HEK293T (cell line): ENCODE measurements at regions not wholly inside any gene's neighbourhood (a gene's known extent, or its start where the extent isn't known, plus 50 kb on each side); places are given as distances from the start of the nearest gene placed in this dataset.

Source experiments
- CTCF ChIA-PET: fragments of 350-600 bp; formaldehyde crosslinking; extraction: SDS; loops from one replicate; lab custom pipeline; 2021; ENCODE audit warnings: antibody characterized with exemption, inconsistent platforms; lab: Yijun Ruan, JAX
- POLR2A ChIA-PET: fragments of 350-600 bp; formaldehyde crosslinking; extraction: SDS; loops from one replicate; lab custom pipeline; 2020; ENCODE audit warnings: antibody characterized with exemption, inconsistent platforms; lab: Yijun Ruan, JAX
- DNase-seq: peaks from one replicate; pipeline ENCODE4 v3.0.0; 2012; ENCODE audit warnings: mixed read lengths; ENCODE audit errors: extremely low spot score
- ARNT ChIP-seq: fragments of 450-650 bp; IDR thresholded peaks from 2 replicates; pipeline ENCODE4 v1.6.1; 2017; ENCODE audit warnings: mild to moderate bottlenecking
- BHLHE40 ChIP-seq: fragments of 450-650 bp; IDR thresholded peaks from 2 replicates; pipeline ENCODE4 v1.6.1; 2016; ENCODE audit warnings: mild to moderate bottlenecking, moderate library complexity, borderline replicate concordance
- CTBP1 ChIP-seq: fragments of 450-650 bp; IDR thresholded peaks from 2 replicates; pipeline ENCODE4 v1.6.1; 2016; ENCODE audit warnings: borderline replicate concordance
- ELF4 ChIP-seq: fragments of 450-650 bp; IDR thresholded peaks from 2 replicates; pipeline ENCODE4 v1.6.1; 2017; ENCODE audit warnings: antibody characterized with exemption
- FOXA1 ChIP-seq: fragments of 450-650 bp; IDR thresholded peaks from 2 replicates; pipeline ENCODE4 v1.6.1; 2016; ENCODE audit warnings: mild to moderate bottlenecking
- FOXK2 ChIP-seq: fragments of 450-650 bp; IDR thresholded peaks from 2 replicates; pipeline ENCODE4 v1.6.1; 2016; ENCODE audit warnings: mild to moderate bottlenecking
- FOXM1 ChIP-seq: fragments of 450-650 bp; IDR thresholded peaks from 2 replicates; pipeline ENCODE4 v1.6.1; 2017; ENCODE audit warnings: mild to moderate bottlenecking, borderline replicate concordance
- HDGF ChIP-seq: fragments of 450-650 bp; IDR thresholded peaks from 2 replicates; pipeline ENCODE4 v1.6.1; 2017; ENCODE audit warnings: antibody characterized with exemption, borderline replicate concordance
- L3MBTL2 ChIP-seq: fragments of 450-650 bp; conservative IDR thresholded peaks from 2 replicates; pipeline ENCODE4 v1.6.1; 2016; ENCODE audit warnings: mild to moderate bottlenecking
- LEF1 ChIP-seq: fragments of 450-650 bp; IDR thresholded peaks from 2 replicates; pipeline ENCODE4 v1.6.1; 2017; ENCODE audit warnings: mild to moderate bottlenecking, borderline replicate concordance
- NFRKB ChIP-seq: fragments of 450-650 bp; IDR thresholded peaks from 2 replicates; pipeline ENCODE4 v1.6.1; 2016; ENCODE audit warnings: mild to moderate bottlenecking, moderate library complexity
- PKNOX1 ChIP-seq: fragments of 450-650 bp; IDR thresholded peaks from 2 replicates; pipeline ENCODE4 v1.6.1; 2016
- SP1 ChIP-seq: fragments of 450-650 bp; IDR thresholded peaks from 2 replicates; pipeline ENCODE4 v1.6.1; 2017
- SUZ12 ChIP-seq: fragments of 450-650 bp; IDR thresholded peaks from 2 replicates; pipeline ENCODE4 v1.6.1; 2016; ENCODE audit warnings: mild to moderate bottlenecking
- TARDBP ChIP-seq: fragments of 450-650 bp; IDR thresholded peaks from 2 replicates; pipeline ENCODE4 v1.6.1; 2016
- ZNF384 ChIP-seq: fragments of 450-650 bp; IDR thresholded peaks from 2 replicates; pipeline ENCODE4 v1.6.1; 2016

- DNase-seq, result no peak
- ChIA-PET CTCF (no interaction called here), POLR2A (no interaction called here)
- TF ChIP-seq L3MBTL2 (no peak), ARNT (no peak)
Observed at GRCh38 chr4:64022560-64022959, 386.7 kb downstream of the TECRL start.

- CTCF ChIA-PET, result no interaction called here
- no peak for DNase-seq
- POLR2A ChIA-PET, result no interaction called here
- no peak for TF ChIP-seq FOXK2
- TF ChIP-seq FOXA1, result no peak
- no peak for TF ChIP-seq ARNT
- no peak for TF ChIP-seq SUZ12
- TF ChIP-seq ZNF384, result no peak
- TF ChIP-seq FOXM1, result no peak
- no peak for TF ChIP-seq BHLHE40
- no peak for TF ChIP-seq NFRKB
- no peak for TF ChIP-seq PKNOX1
- no peak for TF ChIP-seq TARDBP
- no peak for TF ChIP-seq CTBP1
- TF ChIP-seq ELF4, result no peak
- TF ChIP-seq HDGF, result no peak
Observed at GRCh38 chr4:64016893-64017292, 392.4 kb downstream of the TECRL start.

GRCh38 chr4:64014647-64015046 lies 394.6 kb downstream of the TECRL start:
- DNase-seq, result no peak
- ChIA-PET POLR2A (no interaction called here), CTCF (no interaction called here)
- TF ChIP-seq LEF1, result no peak
- no peak for TF ChIP-seq CTBP1
- TF ChIP-seq HDGF, result no peak
- TF ChIP-seq PKNOX1, result no peak
- TF ChIP-seq L3MBTL2, result no peak
- TF ChIP-seq ZNF384, result no peak

- POLR2A ChIA-PET, result no interaction called here
Observed at GRCh38 chr4:64001229-64001898, 407.9 kb downstream of the TECRL start.

GRCh38 chr4:64000241-64000640 lies 409.0 kb downstream of the TECRL start:
- POLR2A ChIA-PET, result no interaction called here
- TF ChIP-seq CTBP1 (no peak), BHLHE40 (no peak), L3MBTL2 (no peak), ARNT (no peak), NFRKB (no peak), HDGF (no peak), FOXM1 (no peak), ZNF384 (no peak), SUZ12 (no peak), SP1 (no peak), LEF1 (no peak), TARDBP (no peak), FOXK2 (no peak), PKNOX1 (no peak), FOXA1 (no peak)
- no peak for DNase-seq
- CTCF ChIA-PET, result interaction anchor here (0.6 kb wide), 1 partner anchor 74 kb away, joined by 5 read pairs; no protein-coding TSS in a partner anchor

More at GRCh38 chr4:64001229-64001898, 407.9 kb downstream of the TECRL start:
- no peak for DNase-seq
- CTCF ChIA-PET, result no interaction called here
- TF ChIP-seq FOXA1 (no peak), FOXK2 (no peak), ELF4 (no peak), LEF1 (no peak), NFRKB (no peak)

GRCh38 chr4:63986253-63986652 lies 423.0 kb downstream of the TECRL start:
- DNase-seq, result no peak
- ChIA-PET POLR2A (no interaction called here), CTCF (no interaction called here)
- no peak for TF ChIP-seq SP1
- no peak for TF ChIP-seq PKNOX1
- TF ChIP-seq NFRKB, result no peak
- TF ChIP-seq HDGF, result no peak
- TF ChIP-seq CTBP1, result no peak
- no peak for TF ChIP-seq TARDBP
- TF ChIP-seq L3MBTL2, result no peak
- TF ChIP-seq LEF1, result no peak
- TF ChIP-seq ARNT, result no peak
- TF ChIP-seq SUZ12, result no peak
- no peak for TF ChIP-seq FOXA1
- TF ChIP-seq ELF4, result no peak
